Stimulated activated CD4-positive, alpha-beta T cell treated with anti-CD3 and anti-CD28 coated beads, Interleukin-15, amount 100 ng/mL, for 1 hour (primary cell): ENCODE measurements at regions not wholly inside any gene's neighbourhood (a gene's known extent, or its start where the extent isn't known, plus 50 kb on each side); places are given as distances from the start of the nearest gene placed in this dataset.
A peak's percentile ranks its signal among the peaks of the same experiment; 100 is the strongest.
"Not testable (repeated sequence)": the region's sequence is repeated elsewhere in the genome, so short reads cannot be mapped to it uniquely, and the experiment has no call there.

ENCODE experiments used
- DNase-seq, 2 donors: peaks; one replicate each; pipeline ENCODE4 v3.0.0-alpha.2; 2020; ENCODE audit warnings: low read depth in 1 of 2, low spot score in 1 of 2

- DNase-seq = no peak
Observed at GRCh38 chr12:131497966-131498365, 212.9 kb upstream of the SFSWAP start.

GRCh38 chr12:131499160-131499863 lies 211.6 kb upstream of the SFSWAP start:
- DNase-seq = no peak

DNA sequence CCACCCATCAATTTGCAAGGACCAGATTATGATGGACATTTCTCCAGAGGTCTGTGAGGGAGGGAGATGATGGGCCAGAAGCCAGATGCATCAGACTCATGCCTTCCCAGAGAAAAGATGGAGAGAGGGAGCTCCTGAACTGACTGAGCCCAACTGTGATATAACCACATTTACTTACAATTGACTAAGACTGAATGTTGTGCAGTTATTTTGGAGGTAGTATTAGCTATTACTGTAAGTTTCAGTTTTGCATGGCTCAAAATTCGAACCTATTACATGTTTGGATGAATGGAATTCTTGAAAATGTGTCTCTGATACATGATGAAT lies 211.1 kb upstream of the SFSWAP start:
- no peak for DNase-seq

DNA sequence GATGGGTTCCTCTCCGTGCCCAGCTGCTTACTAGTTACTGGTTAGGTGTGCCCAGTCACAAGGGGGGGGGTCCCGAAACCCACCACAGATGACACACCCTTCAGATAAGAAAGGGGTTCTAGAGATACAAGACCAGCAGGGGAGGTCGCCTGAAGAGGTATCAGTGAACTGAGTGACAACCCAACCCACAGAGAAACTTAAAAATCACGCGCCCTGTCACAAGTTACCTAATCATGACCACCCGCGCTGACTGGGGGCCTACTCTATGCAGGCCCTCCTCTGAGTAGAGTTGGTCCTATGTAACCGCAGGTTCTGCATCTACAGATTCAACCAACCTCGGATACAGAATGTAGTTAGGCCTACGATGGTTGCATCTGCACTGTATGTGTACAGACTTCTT lies 210.3 kb upstream of the SFSWAP start:
- no peak for DNase-seq

- DNase-seq = no peak
Observed at GRCh38 chr12:131505561-131505960, 205.3 kb upstream of the SFSWAP start.

DNA sequence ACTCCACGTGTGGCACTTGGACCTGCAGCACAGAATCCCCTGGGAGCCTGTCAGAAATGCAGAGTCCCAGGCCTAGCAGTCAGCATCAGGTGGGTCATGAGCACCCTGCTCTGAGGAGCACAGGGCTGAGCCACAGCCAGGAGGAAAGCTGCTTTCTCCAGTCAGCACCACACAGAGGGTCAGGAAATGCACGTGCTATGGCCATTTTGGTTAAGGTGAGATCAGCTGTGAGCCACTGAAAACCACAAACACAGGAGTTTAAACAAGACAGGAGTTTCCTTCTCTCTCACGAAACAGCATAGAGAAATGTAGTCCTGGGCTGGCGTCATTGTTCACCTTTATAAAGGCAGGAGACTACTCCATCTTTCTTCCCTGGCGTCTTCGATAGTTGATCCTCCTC lies 204.5 kb upstream of the SFSWAP start:
- no peak for DNase-seq

- DNase-seq = no peak
Observed at GRCh38 chr12:131507094-131507493, 203.8 kb upstream of the SFSWAP start.

DNA sequence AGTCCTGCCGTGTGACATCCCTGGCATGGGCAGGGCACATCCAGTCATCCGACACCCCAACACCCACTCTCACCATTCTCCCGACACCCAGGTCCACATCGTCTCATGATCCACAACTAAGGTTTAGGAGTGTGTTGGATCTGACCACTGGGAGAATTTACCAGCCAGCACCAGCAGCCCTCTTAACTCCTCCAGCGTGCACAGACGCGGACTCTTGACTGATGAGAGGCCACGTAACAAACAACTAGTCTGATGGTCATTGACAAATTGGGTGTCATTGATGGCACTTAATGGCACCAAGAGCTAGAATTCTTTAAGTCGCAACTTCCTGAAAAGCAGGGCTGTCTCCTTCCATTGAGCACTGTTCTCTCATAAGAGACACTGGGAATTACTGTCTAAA lies 203.0 kb upstream of the SFSWAP start:
- DNase-seq = no peak

DNA sequence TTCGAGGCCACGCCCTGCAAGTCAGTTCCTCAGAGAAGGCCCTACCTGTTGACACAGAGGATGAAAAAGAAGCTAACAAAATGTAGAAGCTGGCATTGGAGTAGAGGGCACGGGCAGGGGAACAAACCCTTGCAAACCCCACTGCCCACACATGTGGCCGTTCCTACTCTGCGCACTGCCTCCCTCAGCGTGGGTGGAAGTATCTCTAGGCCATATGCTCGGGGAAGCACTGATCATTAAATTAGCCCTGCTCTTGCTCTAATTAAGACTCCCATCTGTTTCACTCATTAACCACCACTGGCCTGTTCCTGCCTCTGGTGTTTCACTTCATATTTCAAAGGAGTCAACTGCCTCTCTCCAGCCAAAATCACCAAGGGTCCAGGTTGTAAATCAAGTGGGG lies 201.2 kb upstream of the SFSWAP start:
- DNase-seq = no peak

DNA sequence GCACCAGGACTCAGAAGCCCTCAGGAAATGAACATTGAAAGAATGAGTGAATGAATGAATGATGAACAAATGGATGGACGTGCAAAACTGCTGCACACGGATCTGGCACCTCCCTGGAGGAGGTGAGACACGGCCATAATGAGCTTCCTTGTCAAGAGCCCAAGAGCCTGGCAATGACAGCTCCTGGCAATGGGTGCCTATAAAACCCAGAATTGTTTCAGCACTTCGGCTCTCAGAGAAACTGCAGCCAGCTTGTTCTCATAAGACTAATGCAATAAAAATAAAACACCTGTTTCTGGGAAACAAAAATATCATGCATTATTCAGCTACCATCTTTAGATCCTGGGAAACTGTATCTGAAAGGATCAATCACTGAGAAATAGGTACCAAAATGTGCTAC lies 200.5 kb upstream of the SFSWAP start:
- no peak for DNase-seq

DNA sequence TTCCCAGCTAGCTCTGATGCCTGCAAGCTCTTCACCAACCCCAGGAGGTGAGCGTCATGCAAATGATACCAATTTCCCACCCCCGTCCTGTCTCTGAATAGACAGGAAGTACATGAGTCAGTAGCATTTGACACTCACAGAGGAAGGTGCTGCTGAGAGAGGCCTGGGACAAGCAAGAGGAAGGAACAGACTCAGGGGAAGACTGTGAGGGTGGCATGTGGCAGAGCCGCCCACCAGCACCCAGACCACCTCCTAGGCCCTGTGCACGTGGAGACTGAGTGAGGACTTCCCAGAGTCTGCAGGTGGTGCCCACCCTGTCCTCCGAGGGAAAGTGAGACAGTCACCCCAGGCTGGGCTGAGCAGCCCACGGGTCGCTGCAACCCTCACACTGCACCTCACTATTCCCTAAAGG lies 199.5 kb upstream of the SFSWAP start:
- peak in 1 of 2 donors; percentile 16 for DNase-seq

DNA sequence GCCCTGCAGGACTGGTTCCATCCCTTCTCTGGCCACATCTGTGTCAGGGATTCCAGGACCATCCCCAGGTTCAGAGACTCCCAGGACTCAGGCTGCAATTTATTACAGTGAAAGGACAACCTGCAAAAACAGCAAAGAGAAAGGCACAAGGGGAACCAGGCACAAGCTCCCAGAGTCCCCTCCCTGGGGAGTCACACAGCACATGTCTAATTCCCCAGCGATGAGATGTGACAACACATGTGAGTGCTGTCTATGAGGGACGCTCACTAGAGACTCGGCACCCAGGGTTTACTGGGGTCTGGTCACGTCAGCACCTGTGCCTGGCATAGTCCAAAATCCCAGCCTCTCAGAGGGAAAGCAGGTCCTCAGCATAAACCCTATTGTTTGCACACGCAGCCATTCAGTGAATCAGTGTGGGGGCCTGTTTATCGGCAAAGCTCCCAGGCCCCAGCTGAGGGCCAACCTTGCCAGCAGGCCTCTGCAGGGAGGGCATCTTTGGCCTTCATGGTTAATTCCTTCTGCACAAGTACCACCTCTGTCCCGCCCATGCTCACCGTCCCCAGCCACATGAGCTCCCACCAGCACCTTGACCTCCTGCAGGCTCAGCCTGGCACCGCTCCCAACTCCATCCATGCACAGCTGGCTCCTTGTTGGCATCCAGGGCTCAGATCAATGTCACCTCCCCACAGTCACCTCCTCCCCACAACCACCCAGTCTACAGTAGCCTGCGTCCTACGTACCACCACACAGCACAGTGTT lies 198.9 kb upstream of the SFSWAP start:
- no peak for DNase-seq

DNA sequence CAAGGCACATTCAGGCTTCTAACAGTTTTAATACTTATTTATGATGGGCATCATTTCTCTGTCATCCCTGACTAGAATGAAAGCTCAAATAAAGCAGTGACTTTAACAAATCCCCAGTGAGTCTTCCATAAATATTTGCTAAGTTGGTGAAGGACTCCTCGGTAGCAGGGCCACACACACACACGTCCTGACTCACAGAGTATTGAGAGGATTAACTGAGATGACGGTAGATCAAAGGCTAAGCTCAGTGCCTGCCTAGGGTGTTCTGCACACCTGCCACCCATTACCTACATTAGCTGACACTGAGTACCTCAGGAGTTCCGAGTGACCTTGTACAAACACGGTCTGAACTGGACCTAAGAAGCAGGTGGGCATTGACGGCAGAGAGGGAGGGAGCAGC lies 197.3 kb upstream of the SFSWAP start:
- DNase-seq = no peak

- not testable (repeated sequence) for DNase-seq
Observed at GRCh38 chr12:131520553-131520952, 190.3 kb upstream of the SFSWAP start.

- no peak for DNase-seq
Observed at GRCh38 chr12:131521326-131521725, 189.6 kb upstream of the SFSWAP start.

DNA sequence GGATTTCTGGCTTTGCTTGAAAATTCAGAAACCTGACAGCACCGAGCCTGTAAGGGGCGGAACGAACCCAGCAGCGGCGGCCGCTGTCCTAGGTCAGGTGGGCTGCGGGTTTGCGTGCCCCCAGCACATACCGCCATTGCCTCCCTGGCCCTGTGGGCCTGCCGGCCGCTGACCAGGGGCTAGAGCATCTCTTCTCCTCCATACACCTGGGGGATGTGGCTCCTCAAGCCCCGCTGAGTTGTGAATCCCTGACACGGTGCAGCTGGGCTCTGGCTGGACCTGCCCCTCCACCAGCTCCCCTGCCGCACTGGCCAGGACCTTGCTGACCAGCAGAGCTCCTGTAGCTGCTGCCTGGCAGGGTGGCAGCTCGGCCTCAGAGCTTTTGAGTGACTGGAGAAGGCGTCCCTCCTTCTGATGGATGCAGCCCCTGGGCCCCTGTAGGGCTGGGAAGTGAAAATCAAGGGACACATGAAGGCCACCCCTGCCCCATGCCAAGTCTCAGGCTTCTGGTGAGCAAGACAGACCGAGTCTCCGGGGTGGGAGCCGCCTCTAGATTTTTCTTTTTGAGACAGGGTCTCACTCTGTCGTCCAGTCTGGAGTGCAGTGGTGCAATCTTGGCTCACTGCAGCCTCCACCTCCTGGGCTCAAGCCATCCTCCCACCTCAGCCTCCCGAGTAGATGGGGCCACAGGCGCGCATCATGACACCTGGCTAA lies 184.9 kb upstream of the SFSWAP start:
- no peak for DNase-seq

DNA sequence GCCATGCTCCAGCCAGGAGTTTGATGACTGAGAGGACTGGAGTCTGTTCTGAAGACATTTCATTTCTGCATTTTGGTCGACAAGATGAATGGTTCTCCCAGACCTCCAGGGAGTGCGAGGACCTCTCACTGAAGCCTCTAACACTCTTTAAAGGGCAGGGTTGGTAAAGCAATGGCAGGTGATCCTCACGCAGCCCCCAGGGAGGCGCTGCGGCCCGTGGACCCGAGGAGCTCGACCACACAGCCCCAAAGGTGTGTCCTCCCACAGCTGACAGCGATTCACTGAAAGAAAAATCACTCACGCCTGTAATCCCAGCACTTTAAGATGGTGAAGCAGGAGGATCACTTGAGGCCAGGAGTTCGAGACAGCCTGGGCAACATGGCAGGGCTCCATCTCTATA lies 183.8 kb upstream of the SFSWAP start:
- no peak for DNase-seq

DNA sequence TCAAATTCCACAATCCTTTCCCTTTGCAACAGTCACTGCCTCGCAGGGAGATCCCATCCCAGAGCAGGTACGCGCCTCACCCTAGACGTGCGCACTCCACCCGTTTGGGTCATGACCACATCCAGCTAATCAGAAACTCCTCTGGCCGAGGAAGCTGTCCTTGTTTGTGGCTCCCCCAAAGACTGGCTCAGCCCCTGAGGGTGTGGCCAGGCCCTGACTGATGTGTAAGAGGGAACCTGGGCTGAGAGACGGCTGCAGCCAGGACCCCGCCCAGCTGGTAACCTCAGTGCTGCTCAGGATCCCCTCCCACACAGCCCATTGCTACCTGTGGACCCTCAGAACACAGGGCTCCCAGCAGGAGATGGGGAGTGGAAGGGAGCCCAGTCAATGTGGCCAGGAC lies 183.2 kb upstream of the SFSWAP start:
- no peak for DNase-seq

DNA sequence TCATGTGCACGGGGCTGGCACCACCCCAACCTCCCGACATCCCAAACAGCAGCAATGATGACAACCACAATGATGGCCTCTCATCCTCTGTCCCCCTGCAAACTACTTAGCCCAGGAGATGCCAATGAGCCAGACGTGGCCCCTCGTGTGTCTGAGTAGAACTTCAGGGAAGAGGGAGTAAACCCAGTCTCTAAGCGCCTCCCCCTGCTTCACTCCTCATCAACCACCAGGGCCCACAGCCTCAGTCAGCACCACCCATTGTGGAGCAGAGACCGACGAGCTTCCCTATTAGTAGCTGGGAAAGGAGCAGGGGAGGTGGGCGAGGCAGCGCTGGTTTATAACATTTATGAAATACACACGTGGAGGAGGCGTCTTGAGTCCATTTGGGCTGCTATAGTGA lies 182.7 kb upstream of the SFSWAP start:
- no peak for DNase-seq

GRCh38 chr12:131528667-131529066 lies 182.2 kb upstream of the SFSWAP start:
- no peak for DNase-seq

DNA sequence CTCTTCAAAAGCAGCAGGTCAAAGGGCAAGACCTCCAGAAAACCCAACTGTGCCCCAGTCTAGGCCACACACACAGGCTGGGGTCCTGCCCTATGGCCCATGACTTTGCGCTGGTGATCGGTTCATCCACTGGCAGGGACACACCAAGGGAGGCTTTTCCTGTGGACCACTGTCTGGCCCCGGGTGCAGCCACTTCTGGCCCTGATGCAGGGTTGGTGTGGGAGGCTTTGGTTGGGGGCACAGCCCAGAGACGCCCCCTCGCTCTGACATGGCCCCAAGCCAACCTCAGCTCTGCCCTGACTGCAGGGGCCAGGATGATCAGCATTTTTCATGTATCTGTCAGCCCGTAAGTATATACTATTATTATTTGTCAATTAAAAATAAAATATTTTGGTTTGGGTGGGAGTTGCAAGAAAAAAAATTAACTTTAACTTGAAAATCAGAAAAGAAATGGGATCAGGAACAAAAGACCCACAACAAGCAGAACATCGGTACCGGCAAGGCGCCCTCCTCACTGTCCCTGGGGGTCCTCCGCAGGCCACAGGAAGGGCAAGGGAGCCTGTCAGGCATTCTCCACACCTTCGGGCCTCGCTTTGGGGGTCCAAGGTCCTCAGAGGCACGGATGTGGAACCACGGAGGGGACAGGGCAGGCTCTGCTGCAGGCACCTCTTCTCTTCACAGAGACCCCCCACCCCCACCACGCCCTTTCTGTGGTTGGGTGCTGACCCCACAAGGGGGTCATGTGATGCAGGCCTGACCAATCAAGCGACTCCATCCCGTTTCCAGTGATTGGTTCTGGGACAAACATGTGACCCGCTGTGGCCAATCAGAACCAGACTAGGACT lies 181.5 kb upstream of the SFSWAP start:
- no peak for DNase-seq

DNA sequence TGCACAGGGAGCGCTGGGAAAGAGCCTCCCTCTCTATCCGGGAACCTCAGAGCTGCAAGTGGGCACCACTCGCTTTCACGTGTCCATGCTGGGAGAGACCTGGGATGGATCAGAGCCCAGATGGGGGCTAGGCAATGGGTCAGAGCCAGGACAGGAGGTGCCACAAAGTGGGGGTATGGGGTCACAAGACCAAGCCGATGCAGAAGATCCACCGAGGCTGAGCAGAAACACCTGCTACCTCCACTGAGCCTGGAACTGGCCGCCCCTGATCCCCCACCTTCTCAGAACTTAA lies 180.9 kb upstream of the SFSWAP start:
- DNase-seq = no peak
